GM12878 (cell line): ENCODE measurements at regions not wholly inside any gene's neighbourhood (a gene's known extent, or its start where the extent isn't known, plus 50 kb on each side); places are given as distances from the start of the nearest gene placed in this dataset.

Source experiments
- GABPA ChIP-seq: IDR thresholded peaks from 2 replicates; pipeline ENCODE4 v1.6.1; 2014; ENCODE audit warnings: antibody characterized with exemption, low read depth, mild to moderate bottlenecking, inconsistent platforms
- REST ChIP-seq: IDR thresholded peaks from 2 replicates; pipeline ENCODE4 v1.6.1; 2012; ENCODE audit warnings: mild to moderate bottlenecking, low read depth, low read length
- ZNF207 ChIP-seq: fragments of 450-650 bp; IDR thresholded peaks from 2 replicates; pipeline ENCODE4 v1.6.1; 2014; ENCODE audit warnings: antibody characterized with exemption, mild to moderate bottlenecking, borderline replicate concordance
- TF ChIP-seq, protein P1 (sequence below), 3 experiments: IDR thresholded peaks in 2 of 3; conservative IDR thresholded peaks in 1 of 3; 2 replicates each; pipeline ENCODE4 v1.5.1; 2011; ENCODE audit warnings: low read depth in 3 of 3, low read length in 3 of 3, mild to moderate bottlenecking in 3 of 3, control low read depth in 2 of 3, moderate library complexity in 2 of 3, inconsistent platforms in 1 of 3, mixed read lengths in 1 of 3; ENCODE audit not compliant: control insufficient read depth in 2 of 3, insufficient read depth in 1 of 3; ENCODE audit errors: extremely low read depth in 1 of 3

GRCh38 chr10:3639546-3639945 is 145.5 kb downstream of the KLF6 start:
- TF ChIP-seq REST = no peak
- no peak for TF ChIP-seq ZNF207
- TF ChIP-seq GABPA = no peak
- TF ChIP-seq, protein P1, sequence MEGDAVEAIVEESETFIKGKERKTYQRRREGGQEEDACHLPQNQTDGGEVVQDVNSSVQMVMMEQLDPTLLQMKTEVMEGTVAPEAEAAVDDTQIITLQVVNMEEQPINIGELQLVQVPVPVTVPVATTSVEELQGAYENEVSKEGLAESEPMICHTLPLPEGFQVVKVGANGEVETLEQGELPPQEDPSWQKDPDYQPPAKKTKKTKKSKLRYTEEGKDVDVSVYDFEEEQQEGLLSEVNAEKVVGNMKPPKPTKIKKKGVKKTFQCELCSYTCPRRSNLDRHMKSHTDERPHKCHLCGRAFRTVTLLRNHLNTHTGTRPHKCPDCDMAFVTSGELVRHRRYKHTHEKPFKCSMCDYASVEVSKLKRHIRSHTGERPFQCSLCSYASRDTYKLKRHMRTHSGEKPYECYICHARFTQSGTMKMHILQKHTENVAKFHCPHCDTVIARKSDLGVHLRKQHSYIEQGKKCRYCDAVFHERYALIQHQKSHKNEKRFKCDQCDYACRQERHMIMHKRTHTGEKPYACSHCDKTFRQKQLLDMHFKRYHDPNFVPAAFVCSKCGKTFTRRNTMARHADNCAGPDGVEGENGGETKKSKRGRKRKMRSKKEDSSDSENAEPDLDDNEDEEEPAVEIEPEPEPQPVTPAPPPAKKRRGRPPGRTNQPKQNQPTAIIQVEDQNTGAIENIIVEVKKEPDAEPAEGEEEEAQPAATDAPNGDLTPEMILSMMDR (IDR thresholded peaks at IDR 0.05 in 2 of 3, conservative IDR thresholded peaks at IDR 0.05 in 1 of 3; ENCODE audit: control insufficient read depth in 2 of 3, extremely low read depth in 1 of 3, insufficient read depth in 1 of 3, low read depth in 3 of 3, low read length in 3 of 3) = no peak
